HG03025 (cell line): ENCODE measurements at regions not wholly inside any gene's neighbourhood (a gene's known extent, or its start where the extent isn't known, plus 50 kb on each side); places are given as distances from the start of the nearest gene placed in this dataset.
"Not testable (repeated sequence)": the region's sequence is repeated elsewhere in the genome, so short reads cannot be mapped to it uniquely, and the experiment has no call there.

Experiments used
- ATAC-seq: cut with Tn5 transposase; IDR thresholded peaks from one replicate; pipeline ENCODE4 v1.9.1; 2021; ENCODE audit warnings: mild to moderate bottlenecking, moderate library complexity; ENCODE audit not compliant: unreplicated experiment, low FRiP score

- ATAC-seq = no peak
Measured at GRCh38 chr3:118533676-118534075, 501.0 kb downstream of the IGSF11 start.

GRCh38 chr3:118534519-118534918 is 500.1 kb downstream of the IGSF11 start:
- no peak for ATAC-seq

- ATAC-seq = no peak
Measured at GRCh38 chr3:118536764-118537163, 497.9 kb downstream of the IGSF11 start.

- no peak for ATAC-seq
Measured at GRCh38 chr3:118537454-118537853, 497.2 kb downstream of the IGSF11 start.

- ATAC-seq = no peak
Measured at GRCh38 chr3:118538187-118538586, 496.5 kb downstream of the IGSF11 start.

- not testable (repeated sequence) for ATAC-seq
Measured at GRCh38 chr3:118539820-118540447, 494.7 kb downstream of the IGSF11 start.

- ATAC-seq = not testable (repeated sequence)
Measured at GRCh38 chr3:118540448-118540821, 494.2 kb downstream of the IGSF11 start.

GRCh38 chr3:118540826-118541225 is 493.8 kb downstream of the IGSF11 start:
- no peak for ATAC-seq

- ATAC-seq = no peak
Measured at GRCh38 chr3:118541796-118542195, 492.9 kb downstream of the IGSF11 start.

- ATAC-seq = no peak
Measured at GRCh38 chr3:118543832-118544231, 490.8 kb downstream of the IGSF11 start.

GRCh38 chr3:118544458-118544857 is 490.2 kb downstream of the IGSF11 start:
- no peak for ATAC-seq

GRCh38 chr3:118548434-118548833 is 486.2 kb downstream of the IGSF11 start:
- ATAC-seq = no peak

- no peak for ATAC-seq
Measured at GRCh38 chr3:118550122-118550521, 484.5 kb downstream of the IGSF11 start.

- no peak for ATAC-seq
Measured at GRCh38 chr3:118550556-118550955, 484.1 kb downstream of the IGSF11 start.

GRCh38 chr3:118554148-118554838 is 480.4 kb downstream of the IGSF11 start:
- ATAC-seq = no peak

GRCh38 chr3:118556983-118557382 is 477.7 kb downstream of the IGSF11 start:
- ATAC-seq = no peak

- no peak for ATAC-seq
Measured at GRCh38 chr3:118557513-118557912, 477.1 kb downstream of the IGSF11 start.

GRCh38 chr3:118559286-118559685 is 475.4 kb downstream of the IGSF11 start:
- ATAC-seq = no peak

GRCh38 chr3:118564800-118565199 is 469.8 kb downstream of the IGSF11 start:
- no peak for ATAC-seq

GRCh38 chr3:118573912-118574311 is 460.7 kb downstream of the IGSF11 start:
- ATAC-seq = no peak

- no peak for ATAC-seq
Measured at GRCh38 chr3:118577055-118577777, 457.4 kb downstream of the IGSF11 start.

- no peak for ATAC-seq
Measured at GRCh38 chr3:118578559-118578958, 456.1 kb downstream of the IGSF11 start.
